Sigmoid colon (tissue), 6 donors: ENCODE measurements at regions not wholly inside any gene's neighbourhood (a gene's known extent, or its start where the extent isn't known, plus 50 kb on each side); places are given as distances from the start of the nearest gene placed in this dataset.

Source experiments
- DNase-seq: peaks from one replicate; pipeline ENCODE4 v3.0.0-alpha.2; 2019
- H3K27ac ChIP-seq, 4 donors: fragments of 200-600 bp; sonication (generic); one replicate each; pipeline ENCODE4 v1.5.1; 2016 to 2019; ENCODE audit warnings: mild to moderate bottlenecking in 1 of 4
- H3K27me3 ChIP-seq, 3 donors: fragments of 200-600 bp; sonication (generic); one replicate each; pipeline ENCODE4 v1.5.1; 2019; ENCODE audit warnings: mild to moderate bottlenecking in 1 of 3
- H3K36me3 ChIP-seq, 4 donors: fragments of 200-600 bp; sonication (generic); one replicate each; pipeline ENCODE4 v1.5.1; 2016 to 2019
- H3K4me1 ChIP-seq, 4 donors: fragments of 200-600 bp; sonication (generic); one replicate each; pipeline ENCODE4 v1.5.1; 2017 to 2019
- H3K4me3 ChIP-seq, 4 donors: fragments of 200-600 bp; sonication (generic); one replicate each; pipeline ENCODE4 v1.5.1; 2017 to 2019; ENCODE audit warnings: mild to moderate bottlenecking in 2 of 4, moderate library complexity in 1 of 4
- H3K9me3 ChIP-seq, 4 donors: fragments of 200-600 bp in 3 of 4; sonication (generic) in 3 of 4; one replicate each; pipeline versions ENCODE4 v1.5.1 to v1.6.1; 2013 to 2019
- CTCF ChIP-seq, 4 experiments: fragments of 450-650 bp in 3 of 4; fragments of 200-600 bp in 1 of 4; IDR thresholded peaks; one replicate each; pipeline ENCODE4 v1.5.1; 2016 to 2019; ENCODE audit warnings: antibody characterized with exemption in 4 of 4, mild to moderate bottlenecking in 3 of 4, moderate library complexity in 2 of 4
- EP300 ChIP-seq, 4 donors: sonication (generic); formaldehyde crosslinking; IDR thresholded peaks; one replicate each; pipeline ENCODE4 v1.6.1; 2017; ENCODE audit warnings: antibody characterized with exemption in 4 of 4
- POLR2A ChIP-seq, 2 donors: fragments of 450-650 bp; IDR thresholded peaks; one replicate each; pipeline ENCODE4 v1.6.1; 2016; ENCODE audit warnings: antibody characterized with exemption in 2 of 2, mild to moderate bottlenecking in 2 of 2, moderate library complexity in 2 of 2
- POLR2AphosphoS5 ChIP-seq, 4 donors: sonication (generic); formaldehyde crosslinking; IDR thresholded peaks; one replicate each; pipeline ENCODE4 v1.6.1; 2017; ENCODE audit warnings: antibody characterized with exemption in 4 of 4
- WGBS, 2 donors: extraction: QIAGEN DNeasy Blood & Tissue Kit; methylation state at CpG; one replicate each; pipeline ENCODE4 v1.1.7; 2013; 5-methylcytosine and 5-hydroxymethylcytosine counted together
- intact Hi-C: fragments of 100-400 bp; cut with DNase I; formaldehyde crosslinking; loops from one replicate; pipeline ENCODE4 v1.15.1; 2023
- donor health status: healthy with polysubstance abuse.
- donor health status: healthy.

GRCh38 chr4:108397850-108398249, 222.5 kb upstream of the RPL34 start:
- DNase-seq = no peak
- Histone ChIP-seq H3K27ac (no peak overlapping the region), H3K9me3 (no peaks in the 10 kb centered on the region), H3K4me3 (no peak overlapping the region), H3K36me3 (no peaks in the 10 kb centered on the region), H3K27me3 (no peaks in the 10 kb centered on the region), H3K4me1 (no peaks in the 10 kb centered on the region)
- TF ChIP-seq EP300 (IDR thresholded peaks at IDR 0.05) (no peak), POLR2A (IDR thresholded peaks at IDR 0.05) (no peak), CTCF (IDR thresholded peaks at IDR 0.05) (no peak), POLR2AphosphoS5 (IDR thresholded peaks at IDR 0.05) (no peak)
- intact Hi-C loops = no loop called here
- WGBS, 2 donors = 85 to 89% methylated on average over 5 of the region's 5 CpGs

GRCh38 chr4:108396900-108397497, 223.4 kb upstream of the RPL34 start:
- intact Hi-C loops = no loop called here
- H3K4me3 ChIP-seq = no peak overlapping the region
- no peaks in the 10 kb centered on the region for H3K36me3 ChIP-seq
- WGBS, 2 donors = 40 to 60% methylated on average over 2 of the region's 2 CpGs
- DNase-seq = no peak
- TF ChIP-seq EP300 (IDR thresholded peaks at IDR 0.05) (no peak), CTCF (IDR thresholded peaks at IDR 0.05) (no peak), POLR2AphosphoS5 (IDR thresholded peaks at IDR 0.05) (no peak), POLR2A (IDR thresholded peaks at IDR 0.05) (no peak)
- H3K4me1 ChIP-seq = no peaks in the 10 kb centered on the region
- no peaks in the 10 kb centered on the region for H3K9me3 ChIP-seq
- H3K27ac ChIP-seq = no peak overlapping the region
- no peaks in the 10 kb centered on the region for H3K27me3 ChIP-seq

GRCh38 chr4:108395786-108396185, 224.6 kb upstream of the RPL34 start:
- no peaks in the 10 kb centered on the region for H3K9me3 ChIP-seq
- no peaks in the 10 kb centered on the region for H3K27me3 ChIP-seq
- no peak overlapping the region for H3K27ac ChIP-seq
- H3K4me1 ChIP-seq = no peaks in the 10 kb centered on the region
- intact Hi-C loops = no loop called here
- TF ChIP-seq POLR2AphosphoS5 (IDR thresholded peaks at IDR 0.05) (no peak), EP300 (IDR thresholded peaks at IDR 0.05) (no peak), CTCF (IDR thresholded peaks at IDR 0.05) (no peak), POLR2A (IDR thresholded peaks at IDR 0.05) (no peak)
- H3K4me3 ChIP-seq = no peak overlapping the region
- no peak for DNase-seq
- H3K36me3 ChIP-seq = no peaks in the 10 kb centered on the region

GRCh38 chr4:108393890-108394472, 225.2 kb upstream of the LEF1 start:
- no peak overlapping the region for H3K4me3 ChIP-seq
- intact Hi-C loops = no loop called here
- no peak for TF ChIP-seq POLR2A (IDR thresholded peaks at IDR 0.05)
- no peak for TF ChIP-seq EP300 (IDR thresholded peaks at IDR 0.05)
- no peak for TF ChIP-seq POLR2AphosphoS5 (IDR thresholded peaks at IDR 0.05)
- TF ChIP-seq CTCF (IDR thresholded peaks at IDR 0.05) = no peak
- no peaks in the 10 kb centered on the region for H3K4me1 ChIP-seq
- H3K27me3 ChIP-seq = no peaks in the 10 kb centered on the region
- no peak overlapping the region for H3K27ac ChIP-seq
- no peak for DNase-seq
- no peaks in the 10 kb centered on the region for H3K9me3 ChIP-seq
- 85 to 86% methylated on average over 1 of the region's 1 CpG for WGBS, 2 donors
- H3K36me3 ChIP-seq = no peaks in the 10 kb centered on the region
